Caco-2 (cell line): ENCODE measurements at regions not wholly inside any gene's neighbourhood (a gene's known extent, or its start where the extent isn't known, plus 50 kb on each side); places are given as distances from the start of the nearest gene placed in this dataset.

Source experiments
- BruUV-seq: library from RNA; stranded (reverse); fragments of 400-500 nt; replicated peaks from 2 replicates; lab custom pipeline; 2021; lab: Mats Ljungman, UMichigan
- CTCF ChIA-PET: fragments of 300-600 bp; sonication (Branson Sonifier 250); formaldehyde crosslinking; loops from one replicate; lab custom pipeline; 2022; ENCODE audit warnings: antibody characterized with exemption; lab: Charles Lee
- POLR2A ChIA-PET: fragments of 300-600 bp; sonication (Branson Sonifier 250); formaldehyde crosslinking; loops from one replicate; lab custom pipeline; 2022; ENCODE audit warnings: antibody characterized with exemption; lab: Charles Lee
- DNase-seq, 2 experiments: peaks; one replicate each; pipeline versions ENCODE4 v3.0.0 to v3.0.0-alpha.2; 2020 to 2022
- H3K27me3 ChIP-seq: replicated peaks from 2 replicates; pipeline ENCODE4 v1.6.0; 2011; ENCODE audit warnings: low read length; ENCODE audit not compliant: control insufficient read depth, insufficient read depth
- H3K36me3 ChIP-seq: 2 replicates; pipeline ENCODE4 v1.5.1; 2011; ENCODE audit warnings: low read length; ENCODE audit not compliant: control insufficient read depth, insufficient read depth
- H3K4me1 ChIP-seq: fragments of 250-450 bp; sonication (Bioruptor Pico); 2 replicates; pipeline ENCODE4 v1.5.1; 2020; ENCODE audit warnings: mild to moderate bottlenecking
- H3K4me3 ChIP-seq: 2 replicates; pipeline ENCODE4 v1.5.1; 2011; ENCODE audit warnings: low read depth, mild to moderate bottlenecking, control low read depth, low read length
- H3K9me3 ChIP-seq: fragments of 250-450 bp; sonication (Bioruptor Pico); 2 replicates; pipeline ENCODE4 v1.5.1; 2020; ENCODE audit warnings: mild to moderate bottlenecking, moderate library complexity
- H3K27ac Mint-ChIP-seq: one replicate; pipeline ENCODE4 v1.8.0; 2022; ENCODE audit warnings: mixed read lengths; ENCODE audit not compliant: unreplicated experiment
- H3K27me3 Mint-ChIP-seq: one replicate; pipeline ENCODE4 v1.8.0; 2022; ENCODE audit warnings: mixed read lengths; ENCODE audit not compliant: insufficient read depth, unreplicated experiment
- H3K36me3 Mint-ChIP-seq: one replicate; pipeline ENCODE4 v1.8.0; 2022; ENCODE audit warnings: mild to moderate bottlenecking, mixed read lengths; ENCODE audit not compliant: insufficient read depth, unreplicated experiment
- H3K4me1 Mint-ChIP-seq: one replicate; pipeline ENCODE4 v1.8.0; 2022; ENCODE audit warnings: low read depth, mixed read lengths; ENCODE audit not compliant: unreplicated experiment
- H3K4me3 Mint-ChIP-seq: one replicate; pipeline ENCODE4 v1.8.0; 2022; ENCODE audit warnings: mild to moderate bottlenecking, moderate library complexity, mixed read lengths; ENCODE audit not compliant: unreplicated experiment
- H3K9me3 Mint-ChIP-seq: one replicate; pipeline ENCODE4 v1.8.0; 2022; ENCODE audit warnings: mixed read lengths; ENCODE audit not compliant: unreplicated experiment
- intact Hi-C: fragments of 100-400 bp; cut with micrococcal nuclease; formaldehyde crosslinking; loops from one replicate; pipeline ENCODE4 v1.10.0; 2022; ENCODE audit not compliant: unreplicated experiment
- TF ChIP-seq, protein P1 (sequence below), 2 experiments: fragments of 200-600 bp in 1 of 2; IDR thresholded peaks; 1 replicate in 1 of 2; 2 replicates in 1 of 2; pipeline versions ENCODE4 v1.5.1 to v1.8.0; 2011 to 2022; ENCODE audit warnings: antibody characterized with exemption in 1 of 2, control low read depth in 1 of 2, inconsistent platforms in 1 of 2, low read depth in 1 of 2, low read length in 1 of 2, mild to moderate bottlenecking in 1 of 2, moderate library complexity in 1 of 2; ENCODE audit not compliant: insufficient read depth in 1 of 2, severe bottlenecking in 1 of 2, unreplicated experiment in 1 of 2

DNA sequence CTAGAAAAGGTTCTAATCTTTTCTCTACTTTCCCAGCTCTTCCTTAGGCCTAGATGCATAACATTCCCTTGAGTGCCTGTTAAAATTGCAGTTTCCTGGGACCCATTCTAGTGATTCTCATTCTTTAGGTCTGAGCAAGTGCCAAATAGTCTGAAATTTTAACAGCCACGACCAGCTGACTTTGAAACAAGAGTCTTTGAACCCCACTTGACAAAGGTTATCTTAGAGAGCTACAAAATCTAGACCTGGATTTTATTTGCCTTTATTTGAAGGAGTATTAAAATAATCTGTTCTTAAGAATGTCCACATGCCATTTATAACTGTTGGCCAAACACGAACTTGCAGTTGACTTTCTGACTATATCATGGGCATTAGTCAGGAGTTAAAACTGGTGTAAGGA is 110.2 kb upstream of the LHCGR start:
- Mint-ChIP-seq H3K27ac (no peak overlapping the region), H3K4me1 (no peaks in the 10 kb centered on the region), H3K36me3 (no peaks in the 10 kb centered on the region), H3K9me3 (no peaks in the 10 kb centered on the region), H3K4me3 (no peak overlapping the region), H3K27me3 (peaks cover 5% of the 10 kb centered on the region)
- no TSS peak for BruUV-seq
- H3K4me1 ChIP-seq = no peaks in the 10 kb centered on the region
- ChIA-PET POLR2A (no interaction called here), CTCF (no interaction called here)
- H3K27me3 ChIP-seq = no peaks in the 10 kb centered on the region
- no peak for DNase-seq
- TF ChIP-seq, protein P1, sequence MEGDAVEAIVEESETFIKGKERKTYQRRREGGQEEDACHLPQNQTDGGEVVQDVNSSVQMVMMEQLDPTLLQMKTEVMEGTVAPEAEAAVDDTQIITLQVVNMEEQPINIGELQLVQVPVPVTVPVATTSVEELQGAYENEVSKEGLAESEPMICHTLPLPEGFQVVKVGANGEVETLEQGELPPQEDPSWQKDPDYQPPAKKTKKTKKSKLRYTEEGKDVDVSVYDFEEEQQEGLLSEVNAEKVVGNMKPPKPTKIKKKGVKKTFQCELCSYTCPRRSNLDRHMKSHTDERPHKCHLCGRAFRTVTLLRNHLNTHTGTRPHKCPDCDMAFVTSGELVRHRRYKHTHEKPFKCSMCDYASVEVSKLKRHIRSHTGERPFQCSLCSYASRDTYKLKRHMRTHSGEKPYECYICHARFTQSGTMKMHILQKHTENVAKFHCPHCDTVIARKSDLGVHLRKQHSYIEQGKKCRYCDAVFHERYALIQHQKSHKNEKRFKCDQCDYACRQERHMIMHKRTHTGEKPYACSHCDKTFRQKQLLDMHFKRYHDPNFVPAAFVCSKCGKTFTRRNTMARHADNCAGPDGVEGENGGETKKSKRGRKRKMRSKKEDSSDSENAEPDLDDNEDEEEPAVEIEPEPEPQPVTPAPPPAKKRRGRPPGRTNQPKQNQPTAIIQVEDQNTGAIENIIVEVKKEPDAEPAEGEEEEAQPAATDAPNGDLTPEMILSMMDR (IDR thresholded peaks at IDR 0.05; ENCODE audit: insufficient read depth in 1 of 2, low read depth in 1 of 2, low read length in 1 of 2, severe bottlenecking in 1 of 2, unreplicated experiment in 1 of 2) = no peak
- H3K9me3 ChIP-seq = no peaks in the 10 kb centered on the region
- H3K36me3 ChIP-seq = no peaks in the 10 kb centered on the region
- intact Hi-C loops = no loop called here
- H3K4me3 ChIP-seq = no peak overlapping the region

DNA sequence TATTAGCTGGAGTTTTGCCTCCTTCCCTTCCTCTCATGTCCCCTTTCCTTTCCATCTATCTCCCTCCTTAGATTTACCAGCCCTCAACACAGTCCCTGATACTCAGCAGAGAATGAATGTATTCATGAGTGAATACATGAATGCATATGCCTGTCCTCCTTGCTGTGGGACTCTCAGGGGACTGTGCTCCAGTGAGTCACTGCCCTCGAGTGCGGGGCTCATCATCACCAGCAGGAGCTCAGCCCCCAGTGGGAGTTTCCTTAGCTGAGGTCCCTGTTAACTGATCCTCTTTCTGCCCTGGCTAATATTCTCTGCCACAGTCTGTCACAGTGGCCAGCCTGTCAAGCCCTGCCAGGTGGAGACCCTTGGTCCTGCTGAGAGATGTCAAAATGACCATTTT is 104.9 kb upstream of the LHCGR start:
- Mint-ChIP-seq H3K27me3 (peaks cover 13% of the 10 kb centered on the region), H3K4me1 (no peaks in the 10 kb centered on the region), H3K27ac (no peak overlapping the region), H3K9me3 (no peaks in the 10 kb centered on the region), H3K36me3 (no peaks in the 10 kb centered on the region), H3K4me3 (no peak overlapping the region)
- Histone ChIP-seq H3K9me3 (no peaks in the 10 kb centered on the region), H3K27me3 (no peaks in the 10 kb centered on the region), H3K36me3 (no peaks in the 10 kb centered on the region), H3K4me3 (no peak overlapping the region), H3K4me1 (no peaks in the 10 kb centered on the region)
- ChIA-PET POLR2A (no interaction called here), CTCF (no interaction called here)
- TF ChIP-seq, protein P1 (IDR thresholded peaks at IDR 0.05; ENCODE audit: insufficient read depth in 1 of 2, low read depth in 1 of 2, low read length in 1 of 2, severe bottlenecking in 1 of 2, unreplicated experiment in 1 of 2) = no peak
- intact Hi-C loops = no loop called here
- BruUV-seq = no TSS peak
- no peak for DNase-seq

DNA sequence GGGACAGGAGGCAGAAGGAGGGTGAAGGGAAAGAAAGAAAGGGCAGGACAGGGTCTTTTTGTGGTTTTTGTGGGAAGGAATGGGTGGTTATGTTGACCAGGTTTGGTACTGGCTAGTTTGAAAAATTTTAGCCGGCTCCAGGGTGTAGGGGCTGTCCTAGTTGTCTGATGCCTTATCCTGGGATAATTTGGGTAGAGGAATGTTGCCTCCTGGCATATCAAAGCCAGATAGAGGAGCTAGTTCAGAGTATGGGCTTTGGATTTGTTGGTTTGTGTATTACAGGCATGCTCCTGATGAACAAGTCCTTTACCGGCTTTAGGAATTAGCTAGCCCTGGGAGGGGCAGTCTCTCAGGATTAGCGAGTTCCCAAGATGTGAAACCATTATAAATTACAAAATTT is 101.1 kb upstream of the LHCGR start:
- H3K27me3 Mint-ChIP-seq = peaks cover 19% of the 10 kb centered on the region
- no TSS peak for BruUV-seq
- Histone ChIP-seq H3K27me3 (no peaks in the 10 kb centered on the region), H3K4me1 (no peaks in the 10 kb centered on the region), H3K9me3 (no peaks in the 10 kb centered on the region), H3K36me3 (no peaks in the 10 kb centered on the region), H3K4me3 (no peak overlapping the region)
- POLR2A ChIA-PET = no interaction called here
- H3K36me3 Mint-ChIP-seq = no peaks in the 10 kb centered on the region
- CTCF ChIA-PET = no interaction called here
- DNase-seq = no peak
- TF ChIP-seq, protein P1 (IDR thresholded peaks at IDR 0.05; ENCODE audit: insufficient read depth in 1 of 2, low read depth in 1 of 2, low read length in 1 of 2, severe bottlenecking in 1 of 2, unreplicated experiment in 1 of 2) = no peak
- H3K4me1 Mint-ChIP-seq = no peaks in the 10 kb centered on the region
- intact Hi-C loops = loop anchor here (10.0 kb wide), 1 partner anchor 252 kb away; no protein-coding TSS in a partner anchor
- H3K27ac Mint-ChIP-seq = no peak overlapping the region
- no peak overlapping the region for H3K4me3 Mint-ChIP-seq
- no peaks in the 10 kb centered on the region for H3K9me3 Mint-ChIP-seq
